C4-2B (cell line): ENCODE measurements at regions not wholly inside any gene's neighbourhood (a gene's known extent, or its start where the extent isn't known, plus 50 kb on each side); places are given as distances from the start of the nearest gene placed in this dataset.

Experiments used
- H3K27ac ChIP-seq: fragments of 450-650 bp; 2 replicates; pipeline ENCODE4 v1.5.1; 2017
- CTCF ChIP-seq: fragments of 450-650 bp; conservative IDR thresholded peaks from 2 replicates; pipeline ENCODE4 v1.5.1; 2017; ENCODE audit warnings: mild to moderate bottlenecking
- ZFX ChIP-seq: fragments of 450-650 bp; IDR thresholded peaks from 2 replicates; pipeline ENCODE4 v1.6.1; 2017

DNA sequence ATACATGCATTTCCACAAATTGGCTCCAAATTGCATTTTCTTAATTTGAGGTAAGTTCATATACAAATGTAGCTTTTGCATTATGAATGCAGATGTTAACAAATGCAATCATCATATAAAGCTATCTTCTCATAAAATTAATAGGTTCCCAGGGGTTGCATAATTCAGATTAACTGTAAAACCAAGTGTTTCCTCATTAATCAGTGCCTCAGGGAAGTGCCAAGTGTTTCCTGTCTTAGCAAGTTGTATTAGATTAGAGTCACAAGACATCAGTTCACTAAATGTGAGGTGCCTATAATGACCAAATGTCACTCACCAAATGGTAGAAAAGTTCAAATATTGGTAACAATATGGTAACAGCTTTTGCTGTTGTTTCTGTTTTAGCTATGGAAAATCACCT lies 140.8 kb downstream of the PTGER3 start:
- TF ChIP-seq CTCF (no peak), ZFX (no peak)
- H3K27ac ChIP-seq = no peak overlapping the region

- TF ChIP-seq CTCF = no peak
- TF ChIP-seq ZFX = no peak
- no peak overlapping the region for H3K27ac ChIP-seq
These were observed 139.9 kb downstream of the PTGER3 start for GRCh38 chr1:70907563-70908310.

GRCh38 chr1:70909262-70909822 lies 138.3 kb downstream of the PTGER3 start:
- TF ChIP-seq CTCF (no peak), ZFX (no peak)
- H3K27ac ChIP-seq = no peak overlapping the region

- TF ChIP-seq ZFX (no peak), CTCF (no peak)
- no peak overlapping the region for H3K27ac ChIP-seq
These were observed 137.6 kb downstream of the PTGER3 start for GRCh38 chr1:70910013-70910412.

- TF ChIP-seq ZFX (no peak), CTCF (no peak)
- no peak overlapping the region for H3K27ac ChIP-seq
These were observed 135.8 kb downstream of the PTGER3 start for GRCh38 chr1:70911861-70912260.

- H3K27ac ChIP-seq = no peak overlapping the region
- TF ChIP-seq ZFX (no peak), CTCF (no peak)
These were observed 133.4 kb downstream of the PTGER3 start for GRCh38 chr1:70914224-70914623.

- TF ChIP-seq CTCF (no peak), ZFX (no peak)
- no peak overlapping the region for H3K27ac ChIP-seq
These were observed 132.2 kb downstream of the PTGER3 start for GRCh38 chr1:70915258-70916033.
